NCI-H1930 (cell line): ENCODE measurements at regions not wholly inside any gene's neighbourhood (a gene's known extent, or its start where the extent isn't known, plus 50 kb on each side); places are given as distances from the start of the nearest gene placed in this dataset.

Experiments
- DNase-seq, 2 experiments: peaks; one replicate each; lab custom pipeline; 2025; lab: John Stamatoyannopoulos, UW

DNA sequence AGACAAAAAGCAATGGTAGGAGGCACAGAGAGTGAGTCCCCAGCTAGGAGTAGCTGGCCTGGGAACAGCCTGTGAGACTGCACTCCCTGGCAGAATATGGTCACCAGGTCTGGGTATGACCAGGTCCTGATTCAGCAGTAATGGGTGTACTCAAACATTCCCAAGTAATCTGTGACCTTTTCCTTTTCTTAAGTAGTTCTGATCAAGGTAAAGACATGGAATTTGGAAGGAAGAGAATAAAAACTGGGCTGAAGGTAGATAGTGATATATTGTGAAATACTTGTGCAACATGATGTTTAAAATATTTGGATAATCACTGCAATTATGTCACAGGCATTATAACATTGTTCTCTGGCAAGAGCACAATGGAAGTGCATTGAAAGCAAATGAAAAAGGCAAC, 147.2 kb upstream of the DPYD start:
- DNase-seq = no peak

DNA sequence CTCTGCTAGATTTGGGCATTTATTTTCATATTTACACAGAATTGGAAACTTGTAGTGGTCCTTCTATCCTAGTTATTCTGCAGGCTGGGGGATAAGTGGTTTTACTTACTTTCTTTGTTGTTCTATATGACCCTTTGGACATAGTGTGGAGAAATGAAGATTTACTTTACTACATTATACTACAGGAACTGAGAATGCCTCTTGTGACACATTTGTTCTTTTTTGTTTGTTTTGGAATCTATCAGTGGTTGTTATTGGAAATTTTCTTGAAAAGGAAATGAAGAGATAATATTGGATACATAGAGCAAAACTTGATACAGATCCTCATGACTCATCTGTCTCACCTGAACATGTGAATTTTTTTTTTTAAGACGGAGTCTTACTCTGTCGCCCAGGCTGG, 146.1 kb upstream of the DPYD start:
- DNase-seq = no peak

DNA sequence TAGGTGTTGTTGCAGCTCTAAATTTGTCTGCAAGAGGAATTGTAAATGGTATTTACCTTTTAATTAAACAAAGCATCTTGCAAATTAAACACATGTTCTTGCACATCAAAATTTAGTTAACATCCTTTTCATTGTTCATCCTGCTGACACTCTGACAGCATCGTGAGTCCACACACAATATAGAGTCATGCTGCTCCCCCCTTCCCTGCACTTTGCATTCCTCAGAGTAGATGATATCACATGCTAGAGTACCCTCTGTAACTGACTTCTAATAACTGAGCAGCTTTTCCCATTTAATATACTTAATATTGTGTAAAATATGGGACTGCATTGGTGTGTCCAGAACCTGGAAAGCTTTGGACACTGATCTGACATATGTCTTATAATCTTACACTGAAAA, 138.8 kb upstream of the DPYD start:
- DNase-seq = no peak

DNA sequence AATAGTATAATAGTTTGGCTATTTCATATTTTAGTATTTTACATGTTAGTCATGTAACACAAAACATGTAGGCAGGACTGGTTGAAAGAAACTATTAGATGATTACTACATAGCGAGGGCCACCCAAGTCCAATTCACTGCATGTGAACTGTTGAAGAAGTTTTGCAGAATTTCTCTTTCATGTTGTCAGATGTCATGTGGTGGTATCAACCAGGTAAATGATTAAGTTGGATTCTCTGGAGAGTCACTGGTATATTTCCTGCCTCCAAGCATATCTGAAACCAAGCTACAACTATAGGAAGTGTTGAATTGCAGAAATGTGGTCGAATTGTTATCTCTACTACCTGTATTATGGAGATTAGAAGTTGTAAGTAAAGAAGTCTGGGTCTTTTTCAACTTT, 137.8 kb upstream of the DPYD start:
- DNase-seq = no peak

DNA sequence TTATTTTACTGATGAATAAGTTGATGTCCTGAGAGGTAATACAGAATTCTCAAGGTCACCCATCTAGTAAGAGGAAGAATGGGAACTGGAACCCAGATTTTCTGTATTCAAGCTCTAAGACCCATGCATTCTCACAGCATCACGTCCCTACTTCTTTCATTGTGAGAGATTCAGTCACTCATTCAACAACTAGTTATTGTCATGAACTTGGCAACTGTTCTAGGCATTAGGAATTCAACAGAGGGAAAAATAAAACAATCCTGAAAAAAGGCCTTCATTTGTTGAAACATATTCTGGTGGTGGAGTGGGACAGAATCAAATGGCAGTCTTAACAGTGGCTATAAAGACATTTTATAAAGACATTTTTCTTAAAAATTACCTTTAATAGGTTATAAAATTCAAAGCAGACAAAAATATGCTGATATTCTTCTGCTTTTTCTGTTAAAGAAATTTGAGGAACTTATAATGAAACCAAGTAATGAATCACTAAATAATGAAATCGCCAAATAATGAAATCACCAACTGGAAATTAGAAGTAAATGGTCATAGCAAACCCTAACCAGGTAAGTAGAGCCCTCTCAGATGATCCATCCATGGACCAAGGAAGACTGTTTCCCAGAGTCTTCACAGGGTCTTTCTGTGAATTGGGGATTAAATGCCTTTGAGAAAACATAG, 136.5 kb upstream of the DPYD start:
- DNase-seq = no peak

DNA sequence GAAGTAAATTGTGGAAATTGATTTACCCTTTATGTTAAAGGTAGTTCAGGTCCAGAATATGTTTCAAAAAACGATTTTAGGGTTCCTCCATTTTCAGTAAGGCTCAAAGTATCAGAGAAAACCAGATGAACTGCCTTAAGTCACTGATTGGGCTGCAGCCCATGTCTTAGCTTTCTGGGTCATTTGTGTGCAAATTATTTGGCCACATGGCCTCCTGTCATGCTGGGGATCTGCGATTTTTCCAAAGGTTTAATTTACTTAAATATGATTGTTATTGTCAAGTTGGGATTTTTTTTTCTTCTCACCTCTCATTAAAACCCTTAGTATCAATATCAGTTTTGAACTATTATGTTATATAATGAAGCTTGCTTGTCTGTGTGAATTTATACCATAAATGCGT, 135.9 kb upstream of the DPYD start:
- DNase-seq = no peak

DNA sequence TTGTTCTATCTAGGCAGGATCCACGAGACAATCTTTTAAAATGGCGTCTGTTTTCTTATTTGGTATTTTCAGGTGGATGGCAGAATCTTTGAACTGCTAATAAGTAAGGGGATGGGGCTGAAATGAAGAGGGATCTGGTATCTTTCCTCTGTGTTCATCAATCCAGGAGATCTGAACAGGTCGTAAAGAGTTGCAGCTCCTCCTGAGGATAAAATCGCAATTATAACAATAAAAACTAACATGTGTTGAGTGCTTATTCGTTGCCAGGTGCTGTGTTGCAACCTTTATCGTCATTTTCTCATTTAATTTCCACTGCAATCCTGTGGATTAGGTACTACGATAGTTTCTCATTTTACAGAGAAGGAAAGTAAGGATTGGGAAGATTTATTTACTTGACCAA, 134.6 kb upstream of the DPYD start:
- no peak for DNase-seq

DNA sequence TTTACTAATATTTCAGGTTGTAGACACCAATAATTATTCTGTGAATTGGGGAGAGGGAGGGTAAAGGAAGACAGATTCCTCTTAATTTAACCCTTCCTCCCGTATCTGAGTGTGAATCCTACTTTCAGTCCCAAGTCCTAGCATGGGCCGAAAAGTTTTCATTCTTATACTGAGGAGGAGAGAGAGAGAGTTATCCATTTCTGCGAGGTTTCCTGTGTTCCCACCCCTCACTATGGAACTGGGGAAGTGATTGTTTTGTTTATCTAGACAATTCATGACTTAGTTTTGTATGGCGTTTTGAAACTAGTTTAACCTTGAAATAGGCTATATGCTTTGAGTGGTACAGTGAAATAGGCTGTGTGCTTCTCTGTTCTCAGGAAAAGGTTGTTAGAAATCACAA, 134.0 kb upstream of the DPYD start:
- no peak for DNase-seq

DNA sequence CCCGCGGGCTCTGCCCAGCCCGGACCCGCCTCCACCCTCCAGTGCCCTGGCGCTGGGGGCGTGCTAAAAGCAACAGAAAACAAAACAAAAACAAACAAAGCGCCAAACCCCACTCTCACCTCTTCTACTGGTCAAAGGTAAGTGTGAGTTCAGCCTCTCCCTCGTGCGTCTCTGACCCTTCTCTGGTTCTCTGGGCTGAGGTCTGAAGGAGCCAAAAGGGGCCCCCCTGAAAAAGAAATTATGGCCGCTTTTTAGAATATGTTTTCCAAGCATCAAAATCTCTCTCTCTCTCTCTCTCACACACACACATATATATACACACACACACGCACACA, 133.5 kb upstream of the DPYD start:
- no peak for DNase-seq

DNA sequence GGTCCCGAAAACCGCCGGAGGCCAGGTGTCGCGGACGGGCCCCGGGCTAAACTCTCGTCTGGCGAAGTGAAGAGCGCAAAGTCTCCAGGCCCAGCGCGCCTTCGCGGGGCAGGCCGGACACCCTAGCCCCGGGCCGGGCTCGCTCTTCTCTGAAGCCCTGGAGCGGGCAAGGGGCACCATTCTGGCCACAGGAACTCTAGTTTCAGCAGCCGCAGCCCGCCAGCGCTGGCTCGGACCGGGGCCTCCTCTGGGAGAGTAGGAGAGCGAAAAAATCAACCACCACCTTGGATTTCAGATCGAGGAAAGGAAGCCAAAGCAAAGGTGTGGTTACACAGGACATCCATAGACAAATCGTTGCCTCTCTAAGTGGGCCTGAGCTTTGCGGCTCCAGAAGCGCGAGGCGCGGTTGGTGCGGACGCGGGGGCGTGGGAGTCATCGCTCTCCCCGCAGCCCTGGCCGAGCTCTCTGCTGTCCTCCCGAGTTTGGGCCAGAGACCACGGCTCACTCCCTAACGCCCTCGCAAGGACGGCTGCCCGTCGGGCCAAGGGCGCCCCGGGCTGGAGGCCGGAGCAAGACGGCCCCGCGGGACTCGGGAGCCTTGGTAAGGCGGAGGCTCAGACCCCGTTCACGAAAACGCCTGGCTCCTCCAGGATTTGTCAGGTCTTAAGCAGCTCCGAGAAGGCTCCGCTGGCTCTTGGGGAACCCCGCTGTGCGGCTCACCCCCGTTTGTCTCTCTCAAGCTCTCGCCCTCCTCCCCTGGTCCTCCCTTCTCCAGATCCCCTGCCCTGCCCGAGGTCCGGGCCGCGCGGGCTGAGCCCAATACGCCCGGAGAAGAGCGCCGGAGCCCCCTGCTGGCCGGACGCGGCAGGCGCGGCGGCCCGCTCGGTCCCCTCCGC, 132.9 kb upstream of the DPYD start:
- peak; percentile 33 to 45 for DNase-seq

DNA sequence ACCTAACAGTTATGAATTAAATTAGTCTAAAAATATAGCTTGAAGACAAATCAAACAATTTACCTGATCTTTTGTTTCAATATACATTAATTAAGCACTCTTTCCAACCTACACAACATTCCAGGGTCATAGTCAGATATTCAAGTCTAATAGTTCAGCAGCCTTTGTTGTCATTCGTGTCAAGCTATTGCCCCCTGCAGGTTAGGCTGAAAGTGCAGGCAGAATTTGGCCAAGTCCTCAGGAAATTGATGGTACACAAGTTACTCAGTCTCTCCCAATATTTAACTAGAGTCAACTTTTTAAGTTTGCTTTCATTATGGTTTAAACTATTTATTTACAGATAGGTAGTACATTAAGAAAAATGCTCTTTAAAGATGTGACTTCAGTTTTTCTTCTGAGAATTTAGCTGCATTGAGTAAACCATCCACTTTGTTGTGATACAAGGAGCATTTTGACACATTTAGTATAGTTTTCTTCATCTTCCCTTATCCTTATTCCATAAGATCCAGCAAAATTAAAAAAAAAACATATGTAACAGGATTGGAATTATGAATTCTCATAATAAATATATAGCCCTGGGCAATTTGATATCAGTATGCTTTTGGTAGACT, 130.3 kb upstream of the DPYD start:
- DNase-seq = peak; percentile 30 to 64

DNA sequence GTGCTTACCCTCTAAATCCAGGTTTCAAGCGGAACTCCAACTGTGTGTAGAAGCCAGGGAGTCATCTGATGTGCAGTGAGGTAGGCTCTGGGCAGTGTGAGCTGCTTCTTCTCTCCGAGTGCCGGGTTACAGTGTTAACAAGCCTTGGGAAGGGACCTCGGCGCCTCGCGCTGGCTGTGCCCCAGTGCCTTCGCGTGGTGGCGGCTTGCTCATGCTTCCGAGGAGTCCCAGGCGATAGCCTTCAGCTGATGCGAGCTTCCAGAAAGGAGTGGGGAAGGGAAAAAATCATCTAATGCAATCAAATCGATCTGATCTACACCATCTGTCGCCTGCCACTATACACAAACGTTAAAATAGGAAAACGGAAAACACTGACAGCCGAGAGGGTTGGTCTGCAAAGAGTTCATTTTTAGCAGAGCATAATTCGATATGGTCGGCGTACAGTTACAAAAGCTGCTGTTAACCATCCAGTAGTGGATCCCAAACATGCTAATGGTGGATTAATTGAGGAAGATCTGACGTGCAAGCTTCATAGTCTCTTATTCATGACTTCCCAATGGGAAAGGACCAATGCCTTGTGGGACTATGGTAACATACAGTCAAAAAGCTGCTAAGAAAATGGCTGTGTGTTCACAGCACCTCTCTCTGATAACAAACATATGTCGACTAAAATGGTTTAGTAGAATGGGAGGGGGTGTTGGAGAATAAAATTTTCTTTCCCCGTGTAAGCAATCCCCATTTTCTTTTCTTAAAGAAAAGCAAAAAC, 128.7 kb upstream of the DPYD start:
- DNase-seq = no peak

DNA sequence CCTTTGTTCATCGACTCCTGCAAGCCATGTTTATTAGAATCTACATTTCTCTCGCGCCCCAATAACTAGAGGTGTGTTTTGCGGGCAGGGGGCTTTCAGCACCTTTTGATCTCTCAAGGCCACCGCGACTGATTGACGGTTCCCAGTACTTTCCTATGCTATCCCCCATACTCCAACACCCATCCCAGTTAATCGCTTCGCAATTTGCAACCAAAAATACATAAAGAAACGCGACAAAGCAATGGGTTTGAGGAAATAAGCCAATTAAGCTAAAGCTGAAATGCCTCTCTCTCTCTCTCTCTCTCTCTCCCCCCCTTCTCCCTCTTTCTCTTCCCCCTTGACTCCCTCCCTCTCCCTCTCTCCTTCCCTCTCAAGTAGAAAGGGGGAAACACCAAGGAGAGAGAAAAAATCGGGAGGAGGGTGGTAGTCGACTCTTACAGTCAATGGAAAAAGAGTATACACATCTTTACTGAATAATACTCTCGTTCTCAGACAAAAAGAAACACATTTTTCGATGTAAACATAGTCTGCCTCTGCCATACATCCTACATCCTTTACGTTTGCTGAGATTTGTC, 128.0 kb upstream of the DPYD start:
- no peak for DNase-seq

DNA sequence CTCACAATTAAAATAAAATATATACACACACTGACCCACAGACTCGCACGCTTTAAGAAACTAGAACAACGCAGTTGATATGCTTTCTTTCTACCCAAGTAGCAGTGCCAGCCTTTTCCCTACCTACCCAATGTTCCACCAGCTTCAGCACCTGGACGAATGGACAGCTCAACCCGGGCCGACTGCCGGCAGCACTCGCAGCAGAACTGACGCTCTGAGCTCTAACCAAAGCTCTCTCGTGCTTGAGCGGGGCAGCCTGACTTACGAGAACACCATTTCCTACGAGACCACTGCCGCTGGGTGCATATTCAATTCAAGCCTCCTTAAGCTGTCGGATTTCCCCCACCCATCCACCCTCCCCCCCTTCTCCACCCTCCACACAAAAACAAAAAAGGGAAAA, 127.4 kb upstream of the DPYD start:
- DNase-seq = no peak

DNA sequence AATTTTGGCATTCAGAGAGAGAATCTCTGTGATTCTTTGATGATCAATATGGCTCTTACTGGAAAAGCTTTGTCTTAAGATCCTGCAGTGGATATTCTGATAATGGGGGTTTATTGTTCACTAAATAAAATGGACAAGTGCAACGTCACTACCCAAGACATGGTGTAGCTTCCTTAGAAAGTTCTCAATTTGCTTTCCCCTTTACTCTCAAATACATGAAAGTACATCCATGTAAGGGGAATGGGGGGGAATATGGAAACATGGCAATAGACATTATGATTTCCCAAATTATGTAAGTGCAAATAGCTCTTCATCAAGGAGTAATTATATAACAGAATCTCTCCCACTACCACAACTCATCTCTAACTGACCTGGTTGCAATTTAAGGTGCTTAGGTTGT, 126.3 kb upstream of the DPYD start:
- no peak for DNase-seq

DNA sequence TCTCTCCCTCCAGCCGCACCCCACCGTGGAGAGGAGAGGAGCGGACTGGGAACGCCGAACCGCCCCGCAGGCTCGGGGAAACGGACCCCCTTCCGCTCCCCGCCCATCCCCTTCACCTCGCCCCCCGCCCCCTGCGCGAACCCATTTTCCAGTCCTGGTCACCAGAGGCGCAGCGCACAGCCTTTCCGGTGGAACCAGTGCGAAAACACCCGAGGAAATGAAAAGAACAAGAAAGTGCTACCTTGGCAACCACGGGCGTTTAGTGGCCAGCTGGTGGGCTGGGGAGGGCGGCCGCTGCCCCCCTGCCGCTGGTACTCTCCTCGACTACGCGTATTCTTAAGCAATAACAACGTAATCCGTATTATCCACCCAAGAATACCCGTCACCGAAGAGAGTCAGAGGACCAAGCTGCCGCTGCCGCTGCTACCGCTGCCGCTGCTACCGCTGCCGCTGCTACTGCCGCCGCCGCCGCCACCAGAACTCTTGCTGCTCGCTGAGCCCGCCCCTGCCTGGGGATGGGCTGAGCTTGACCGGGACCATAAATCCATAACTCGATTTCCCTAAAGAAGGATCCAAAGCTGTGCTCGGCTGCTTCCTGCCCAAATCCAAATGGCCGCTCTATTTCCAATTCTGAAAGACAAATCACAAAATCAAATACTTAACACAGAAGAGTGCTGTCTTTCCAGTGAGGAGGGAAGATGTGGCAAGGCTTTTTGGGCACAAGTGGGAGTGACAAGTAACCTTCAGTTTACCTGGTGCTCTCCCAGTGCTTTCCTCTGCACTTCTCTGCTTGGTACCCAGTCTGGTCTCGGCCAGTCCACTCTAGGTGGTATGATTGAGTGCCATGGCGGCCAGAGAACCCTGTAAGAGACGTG, 125.2 kb upstream of the DPYD start:
- DNase-seq = no peak

DNA sequence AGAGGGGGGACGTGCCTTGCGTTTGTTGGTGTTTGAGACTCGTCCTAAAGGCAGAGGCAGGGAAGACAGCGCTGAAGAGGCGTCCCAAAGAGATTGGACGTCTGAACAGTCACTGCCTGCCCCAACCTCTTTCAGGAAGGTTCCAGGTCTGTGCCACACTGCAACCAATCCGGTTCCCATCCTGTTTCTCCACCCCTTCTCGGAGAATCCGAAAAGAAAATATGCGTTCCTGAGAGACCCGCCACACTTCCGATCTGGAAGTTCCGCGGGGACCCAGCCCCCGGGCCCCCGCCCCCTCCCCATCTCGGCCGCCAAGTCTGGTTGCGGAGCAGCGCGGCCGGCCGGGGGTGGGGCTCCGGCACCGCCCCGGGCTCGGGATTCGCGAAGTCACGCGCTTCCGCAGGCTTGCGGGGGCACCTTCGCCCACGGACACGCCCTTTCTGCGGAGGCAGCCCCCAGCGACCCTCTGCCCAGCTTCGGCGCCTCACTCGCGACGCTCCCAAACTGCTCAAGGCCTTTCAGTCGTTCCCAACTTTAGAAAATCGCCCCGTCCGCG, 124.5 kb upstream of the DPYD start:
- no peak for DNase-seq

DNA sequence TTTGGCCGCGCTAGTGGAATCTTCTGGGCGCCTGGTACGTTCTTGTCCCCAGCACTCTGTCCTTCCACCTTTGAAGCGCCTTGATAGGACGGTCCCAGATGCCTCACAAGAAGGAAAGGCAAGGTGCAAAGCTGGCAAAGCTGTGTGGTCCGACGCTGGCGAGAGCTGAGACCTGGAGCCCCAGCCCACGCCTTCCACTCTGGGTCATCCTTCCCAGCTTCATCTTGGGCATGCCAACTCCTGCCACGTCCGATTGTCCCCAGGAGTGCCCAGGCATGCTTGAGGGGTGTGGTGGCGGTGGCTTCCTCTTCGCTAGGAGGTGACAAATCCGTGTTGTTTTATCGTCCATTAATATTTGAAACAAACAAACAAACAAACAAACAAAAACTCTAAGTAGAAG, 123.9 kb upstream of the DPYD start:
- no peak for DNase-seq

DNA sequence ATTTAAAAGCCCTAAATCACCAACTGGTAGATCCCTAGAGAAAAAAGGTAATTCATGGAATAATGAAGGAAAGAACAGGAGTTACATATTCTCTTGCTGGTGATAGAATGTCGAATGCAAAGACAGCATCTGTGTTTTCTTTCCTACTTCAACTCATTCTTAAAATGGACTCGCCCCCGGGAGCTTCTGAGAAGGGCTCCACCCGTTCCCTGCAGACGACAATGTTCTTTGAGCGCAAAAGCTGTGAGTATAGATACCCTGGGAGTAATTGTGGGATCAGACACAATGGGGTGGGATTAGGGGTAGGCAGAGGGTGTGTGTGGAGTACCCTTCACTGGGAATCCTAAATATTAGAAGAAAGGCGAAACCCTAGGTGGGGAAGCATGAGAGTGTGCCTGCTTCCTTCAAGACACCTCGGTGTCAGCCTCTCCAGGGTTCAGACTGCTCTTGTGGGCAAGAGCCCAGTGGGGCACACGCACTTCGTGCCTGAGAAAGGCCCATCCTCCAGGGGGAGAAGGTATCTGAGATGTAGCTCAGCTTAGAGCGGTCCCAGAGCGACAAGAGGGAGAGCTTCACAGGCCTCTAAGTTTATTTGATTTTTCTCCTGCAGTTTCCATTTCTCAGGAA, 123.3 kb upstream of the DPYD start:
- DNase-seq = no peak

DNA sequence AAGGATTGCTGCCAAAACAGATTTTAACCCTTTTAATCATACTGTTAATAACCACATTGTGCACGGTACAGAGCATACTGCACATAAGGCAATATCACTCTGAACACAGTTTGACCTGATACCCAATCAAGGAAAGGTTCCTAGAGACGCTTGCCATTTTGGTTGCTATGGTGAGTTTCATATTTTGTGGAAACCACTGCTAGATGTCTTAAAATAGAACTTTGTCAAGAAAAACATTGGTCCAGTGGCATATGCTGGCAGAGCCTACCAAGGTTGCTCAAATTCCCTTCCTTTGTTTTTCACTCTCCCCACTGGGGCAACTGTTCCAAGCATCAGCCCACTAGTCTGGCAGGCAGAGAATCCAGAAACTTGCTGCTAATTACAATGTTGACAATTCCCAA, 114.8 kb upstream of the DPYD start:
- DNase-seq = no peak
